HG02798 (cell line): ENCODE measurements at regions not wholly inside any gene's neighbourhood (a gene's known extent, or its start where the extent isn't known, plus 50 kb on each side); places are given as distances from the start of the nearest gene placed in this dataset.
A peak's percentile ranks its signal among the peaks of the same experiment; 100 is the strongest.

Experiments used
- ATAC-seq: cut with Tn5 transposase; IDR thresholded peaks from one replicate; pipeline ENCODE4 v1.9.1; 2021; ENCODE audit warnings: mild to moderate bottlenecking; ENCODE audit not compliant: unreplicated experiment, poor library complexity

DNA sequence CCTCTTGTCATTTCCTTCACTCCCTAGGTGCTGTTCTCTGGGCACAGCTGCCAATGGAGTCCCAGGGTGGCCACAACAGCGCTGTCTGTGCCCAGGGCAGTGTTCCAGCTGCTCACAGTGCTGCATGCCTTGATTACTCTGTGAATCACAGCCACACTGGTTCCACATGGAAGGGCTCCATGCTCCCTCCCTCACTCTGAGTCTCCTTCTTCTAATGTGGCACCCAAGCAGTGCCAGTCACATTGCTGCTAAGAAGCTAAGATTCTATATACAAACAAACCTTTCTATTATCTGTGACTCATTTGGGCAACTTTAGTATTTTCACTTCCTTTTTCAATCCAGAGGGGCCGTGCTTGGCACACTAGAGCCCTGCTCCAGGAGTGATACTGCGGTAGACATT, 248.7 kb downstream of the TDRD3 start:
- ATAC-seq = peak; percentile 48

DNA sequence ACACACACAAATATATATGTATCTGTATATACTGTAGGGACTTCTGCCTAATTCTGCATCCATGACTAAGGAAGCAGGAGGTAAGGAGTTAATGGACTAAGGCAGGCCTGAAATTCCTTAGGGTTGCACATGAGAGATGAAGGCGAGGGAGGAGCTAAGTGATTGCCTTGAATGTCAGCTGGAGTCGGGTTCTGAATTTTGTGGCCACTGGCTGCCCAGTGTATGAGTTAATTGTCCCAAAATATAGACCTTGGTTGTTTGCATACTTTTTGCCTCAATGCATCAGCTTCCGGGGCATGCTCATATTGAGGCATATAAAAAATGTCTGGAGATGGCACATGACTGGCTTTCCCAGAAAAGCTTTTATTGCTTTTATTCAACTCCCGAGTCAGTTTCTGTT, 245.5 kb downstream of the TDRD3 start:
- ATAC-seq = no peak

DNA sequence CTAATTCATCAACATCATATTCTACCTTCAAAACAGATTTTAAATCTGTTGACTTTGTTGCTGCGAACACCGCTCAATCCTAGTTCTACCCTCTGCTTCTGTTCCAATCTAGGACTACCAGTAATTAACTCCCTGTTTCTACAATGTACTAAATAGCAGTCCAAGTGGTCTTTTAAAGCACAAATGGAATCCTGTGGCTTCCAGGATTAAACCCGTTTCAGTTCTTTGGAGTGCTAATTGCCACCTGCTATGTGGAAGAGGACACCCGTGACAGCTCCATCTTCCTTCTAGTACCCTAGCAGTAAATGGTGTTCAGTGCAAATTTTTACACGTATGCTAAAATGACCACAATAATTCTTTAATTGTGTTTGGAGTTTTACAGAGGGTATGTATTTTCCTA, 232.1 kb downstream of the TDRD3 start:
- ATAC-seq = no peak

DNA sequence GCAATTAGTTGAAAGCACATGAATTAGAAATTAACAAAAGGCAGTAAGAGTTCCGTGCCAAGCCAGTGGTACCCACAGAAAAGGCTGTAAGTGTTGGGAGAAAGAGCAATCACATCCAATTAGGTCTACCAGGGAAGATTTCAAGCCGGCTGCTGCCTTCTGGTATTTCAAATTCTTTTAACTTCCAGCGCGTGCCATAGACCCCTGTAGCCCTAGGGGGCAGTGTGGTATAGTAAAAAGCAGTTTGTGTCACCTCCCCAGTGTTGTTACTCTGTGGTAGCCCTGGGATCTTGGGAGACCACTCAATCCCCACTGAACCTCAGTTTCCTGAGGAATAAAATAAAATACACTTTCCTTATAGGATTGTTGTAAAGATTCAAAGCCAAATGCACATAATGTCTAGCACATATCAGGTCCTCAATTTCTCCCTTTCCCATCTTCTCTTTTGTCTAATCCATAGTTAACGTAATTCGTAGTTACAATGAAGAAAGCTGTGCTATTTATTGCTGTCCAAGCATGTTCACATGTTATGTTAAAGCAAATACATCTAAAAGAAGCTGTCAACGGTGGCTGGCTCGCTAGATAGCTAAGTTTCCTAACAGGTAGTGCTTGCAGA, 230.2 kb downstream of the TDRD3 start:
- ATAC-seq = peak; percentile 73
